H1 (cell line): ENCODE measurements at regions not wholly inside any gene's neighbourhood (a gene's known extent, or its start where the extent isn't known, plus 50 kb on each side); places are given as distances from the start of the nearest gene placed in this dataset.

ENCODE experiments used
- BACH1 ChIP-seq: IDR thresholded peaks from 2 replicates; pipeline ENCODE4 v1.6.1; 2012; ENCODE audit warnings: low read length, improper control_type of control experiment
- EP300 ChIP-seq, 2 experiments: IDR thresholded peaks; 1 replicate in 1 of 2; 2 replicates in 1 of 2; pipeline ENCODE4 v1.6.1; 2011 to 2012; ENCODE audit warnings: low read depth in 2 of 2, low read length in 2 of 2, mild to moderate bottlenecking in 2 of 2, borderline replicate concordance in 1 of 2, inconsistent platforms in 1 of 2, moderate library complexity in 1 of 2
- POU5F1 ChIP-seq: IDR thresholded peaks from 2 replicates; pipeline ENCODE4 v1.6.1; 2011; ENCODE audit warnings: low read depth, mild to moderate bottlenecking, low read length, moderate library complexity
- SIN3A ChIP-seq, 2 experiments: IDR thresholded peaks in 1 of 2; conservative IDR thresholded peaks in 1 of 2; 2 replicates each; pipeline ENCODE4 v1.6.1; 2011 to 2012; ENCODE audit warnings: low read length in 2 of 2, improper control_type of control experiment in 1 of 2, low read depth in 1 of 2, mild to moderate bottlenecking in 1 of 2
- YY1 ChIP-seq: IDR thresholded peaks from 2 replicates; pipeline ENCODE4 v1.6.1; 2011; ENCODE audit warnings: low read depth, mild to moderate bottlenecking, low read length
- TF ChIP-seq, protein P1 (sequence below): IDR thresholded peaks from 2 replicates; pipeline ENCODE4 v1.6.1; 2011; ENCODE audit warnings: low read length, improper control_type of control experiment

DNA sequence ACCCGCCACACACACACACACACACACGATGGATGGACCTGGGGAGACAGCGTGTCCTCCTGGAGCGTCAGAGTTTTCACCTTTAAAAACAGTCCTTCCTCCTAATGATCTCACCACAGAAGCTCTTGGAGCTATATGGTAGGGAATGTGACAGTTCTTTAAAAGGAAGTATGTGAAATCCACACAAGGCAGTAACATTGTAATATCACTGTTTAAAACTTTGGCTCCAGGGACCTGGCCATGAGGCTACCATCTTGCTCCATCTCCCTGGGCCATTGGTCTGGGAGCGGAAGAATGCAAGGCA is 302.4 kb downstream of the SOX9 start (continued):
- TF ChIP-seq, protein P1, sequence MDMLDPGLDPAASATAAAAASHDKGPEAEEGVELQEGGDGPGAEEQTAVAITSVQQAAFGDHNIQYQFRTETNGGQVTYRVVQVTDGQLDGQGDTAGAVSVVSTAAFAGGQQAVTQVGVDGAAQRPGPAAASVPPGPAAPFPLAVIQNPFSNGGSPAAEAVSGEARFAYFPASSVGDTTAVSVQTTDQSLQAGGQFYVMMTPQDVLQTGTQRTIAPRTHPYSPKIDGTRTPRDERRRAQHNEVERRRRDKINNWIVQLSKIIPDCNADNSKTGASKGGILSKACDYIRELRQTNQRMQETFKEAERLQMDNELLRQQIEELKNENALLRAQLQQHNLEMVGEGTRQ: no peak
- no peak for TF ChIP-seq YY1
- no peak for TF ChIP-seq BACH1
- TF ChIP-seq SIN3A (conservative IDR thresholded peaks at IDR 0.05 in 1 of 2, IDR thresholded peaks at IDR 0.05 in 1 of 2; ENCODE audit: low read depth in 1 of 2, low read length in 2 of 2): no peak
- TF ChIP-seq EP300 (IDR thresholded peaks at IDR 0.05; ENCODE audit: borderline replicate concordance in 1 of 2, low read depth in 2 of 2, low read length in 2 of 2): no peak
- no peak for TF ChIP-seq POU5F1
